ENCODE measurements at regions not wholly inside any gene's neighbourhood (a gene's known extent, or its start where the extent isn't known, plus 50 kb on each side); places are given as distances from the start of the nearest gene placed in this dataset.
A peak's percentile ranks its signal among the peaks of the same experiment; 100 is the strongest.

DNA sequence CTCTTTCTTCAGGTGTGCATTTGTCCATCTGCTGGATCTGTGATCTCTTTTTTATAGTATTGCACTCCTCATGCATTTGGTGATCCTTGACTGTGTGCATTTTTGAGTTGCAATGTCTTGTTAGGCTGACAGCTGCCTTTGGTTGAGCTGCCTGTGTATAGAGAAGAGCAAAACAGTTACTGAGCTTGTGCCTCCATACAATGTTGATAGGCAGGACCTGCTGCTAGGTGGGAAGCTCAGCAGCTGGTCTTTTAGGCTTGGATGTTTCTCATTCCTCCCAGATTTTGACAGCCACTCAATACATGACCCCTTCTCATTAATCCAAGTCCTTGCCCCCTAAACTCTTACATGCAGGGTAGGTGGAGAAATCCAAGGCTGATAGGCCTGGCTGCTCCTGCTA, 74.8 kb upstream of the PIAS1 start:
- TF ChIP-seq ZSCAN30 (tag by site-specific recombination; IDR thresholded peaks at IDR 0.05) (no peak), ZFP69B (tag by site-specific recombination; IDR thresholded peaks at IDR 0.05) (no peak), ZNF366 (tag by site-specific recombination; conservative IDR thresholded peaks at IDR 0.05) (no peak), ZNF548 (tag by site-specific recombination; IDR thresholded peaks at IDR 0.05) (no peak)
- Histone ChIP-seq H3K4me3 (ENCODE audit: low read depth, low read length) (no peak overlapping the region), H3K27ac (ENCODE audit: extremely low read depth, low read depth, low read length) (no peak overlapping the region), H3K36me3 (ENCODE audit: control insufficient read depth in 2 of 2, insufficient read depth in 1 of 2, low read length in 2 of 2) (no peaks in the 10 kb centered on the region), H3K4me1 (ENCODE audit: control insufficient read depth, insufficient read depth, low read length) (no peaks in the 10 kb centered on the region), H3K9me3 (ENCODE audit: control insufficient read depth, insufficient read depth, low read depth, low read length) (no peaks in the 10 kb centered on the region)
- ChIA-PET POLR2A (interaction anchor here (0.6 kb wide), 1 partner anchor 30 kb away, joined by 4 read pairs; no protein-coding TSS in a partner anchor), CTCF (no interaction called here)

DNA sequence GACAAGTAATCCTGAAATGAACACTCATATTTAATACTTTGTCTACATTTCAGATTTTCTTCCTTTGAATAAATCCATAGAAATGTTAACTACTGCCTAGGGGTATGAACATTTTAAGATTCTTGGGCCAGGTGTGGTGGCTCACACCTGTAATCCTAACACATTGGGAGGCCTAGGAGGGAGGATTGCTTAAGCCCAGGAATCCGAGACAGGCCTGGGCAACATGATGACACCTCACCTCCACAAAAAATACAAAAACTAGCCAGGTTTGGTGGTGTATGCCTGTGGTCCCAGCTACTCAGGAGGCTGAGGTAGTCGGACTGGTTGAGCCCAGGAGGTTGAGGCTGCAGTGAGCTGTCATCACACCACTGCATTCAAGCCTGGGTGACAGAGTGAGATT, 73.9 kb upstream of the PIAS1 start:
- Histone ChIP-seq H3K27ac (ENCODE audit: extremely low read depth, low read depth, low read length) (no peak overlapping the region), H3K36me3 (ENCODE audit: control insufficient read depth in 2 of 2, insufficient read depth in 1 of 2, low read length in 2 of 2) (no peaks in the 10 kb centered on the region), H3K4me3 (ENCODE audit: low read depth, low read length) (no peak overlapping the region), H3K4me1 (ENCODE audit: control insufficient read depth, insufficient read depth, low read length) (no peaks in the 10 kb centered on the region), H3K9me3 (ENCODE audit: control insufficient read depth, insufficient read depth, low read depth, low read length) (no peaks in the 10 kb centered on the region)
- TF ChIP-seq ZNF426 (tag by site-specific recombination; IDR thresholded peaks at IDR 0.05) (no peak), ZNF416 (tag by site-specific recombination; IDR thresholded peaks at IDR 0.05) (no peak)
- CTCF ChIA-PET = interaction anchor here (0.6 kb wide), 1 partner anchor 126 kb away, joined by 3 read pairs; no protein-coding TSS in a partner anchor
- POLR2A ChIA-PET = no interaction called here

DNA sequence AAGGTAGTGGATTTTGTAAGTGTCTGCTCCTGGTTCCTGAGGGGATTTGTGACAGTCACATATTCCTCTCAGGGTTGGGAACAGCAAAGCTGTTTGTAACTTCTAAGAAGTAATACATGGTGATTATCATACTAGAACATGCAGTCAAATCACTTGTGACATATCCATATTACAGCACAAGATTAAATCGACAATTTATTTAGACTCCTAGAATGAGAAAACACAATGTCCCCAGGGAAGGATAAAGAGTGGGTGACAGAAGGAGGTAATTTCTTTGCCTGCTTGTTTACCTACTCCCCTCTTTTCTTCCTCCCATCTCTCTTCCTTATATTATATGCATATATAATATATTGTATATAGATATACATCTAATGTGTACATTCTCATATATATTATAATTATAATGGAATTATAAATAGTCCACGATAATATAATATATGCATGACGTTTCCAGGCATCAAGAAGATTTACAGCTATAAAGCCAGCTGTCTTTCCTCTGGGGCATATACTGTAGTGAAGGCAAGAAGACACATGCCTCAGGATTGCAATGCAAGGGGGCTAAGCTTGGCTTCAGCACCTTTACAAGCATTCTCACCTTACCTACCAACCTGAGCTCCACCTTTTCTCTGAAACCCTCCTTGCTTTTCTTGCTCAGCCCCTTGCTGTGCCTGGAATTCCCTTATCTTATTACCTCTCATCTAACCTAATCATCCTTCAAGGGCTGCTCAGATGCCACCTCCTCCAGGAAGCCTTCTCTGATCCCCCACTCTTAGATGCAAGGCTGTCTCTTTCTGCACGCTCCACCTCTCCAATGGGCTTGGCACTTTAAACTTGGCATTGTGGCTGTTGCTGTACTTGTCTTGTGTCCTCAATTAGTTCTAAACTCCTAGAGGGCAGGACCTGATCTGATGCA, 73.1 kb upstream of the PIAS1 start:
- Histone ChIP-seq H3K9me3 (ENCODE audit: control insufficient read depth, insufficient read depth, low read depth, low read length) (no peaks in the 10 kb centered on the region), H3K36me3 (ENCODE audit: control insufficient read depth in 2 of 2, insufficient read depth in 1 of 2, low read length in 2 of 2) (no peaks in the 10 kb centered on the region), H3K4me3 (ENCODE audit: low read depth, low read length) (no peak overlapping the region), H3K4me1 (ENCODE audit: control insufficient read depth, insufficient read depth, low read length) (no peaks in the 10 kb centered on the region), H3K27ac (ENCODE audit: extremely low read depth, low read depth, low read length) (no peak overlapping the region)
- no peak for TF ChIP-seq ZNF146 (tag by site-specific recombination; IDR thresholded peaks at IDR 0.05)
- TF ChIP-seq, protein P1, sequence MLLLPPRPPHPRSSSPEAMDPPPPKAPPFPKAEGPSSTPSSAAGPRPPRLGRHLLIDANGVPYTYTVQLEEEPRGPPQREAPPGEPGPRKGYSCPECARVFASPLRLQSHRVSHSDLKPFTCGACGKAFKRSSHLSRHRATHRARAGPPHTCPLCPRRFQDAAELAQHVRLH (tag by site-specific recombination; IDR thresholded peaks at IDR 0.05) = 0 out of 2 replicates have a peak, but pooled peaks have one; percentile 26
- ChIA-PET CTCF (interaction anchor here (0.7 to 0.9 kb wide), 2 partner anchors 98 to 118 kb away, joined by 5 read pairs; no protein-coding TSS in a partner anchor), POLR2A (no interaction called here)

DNA sequence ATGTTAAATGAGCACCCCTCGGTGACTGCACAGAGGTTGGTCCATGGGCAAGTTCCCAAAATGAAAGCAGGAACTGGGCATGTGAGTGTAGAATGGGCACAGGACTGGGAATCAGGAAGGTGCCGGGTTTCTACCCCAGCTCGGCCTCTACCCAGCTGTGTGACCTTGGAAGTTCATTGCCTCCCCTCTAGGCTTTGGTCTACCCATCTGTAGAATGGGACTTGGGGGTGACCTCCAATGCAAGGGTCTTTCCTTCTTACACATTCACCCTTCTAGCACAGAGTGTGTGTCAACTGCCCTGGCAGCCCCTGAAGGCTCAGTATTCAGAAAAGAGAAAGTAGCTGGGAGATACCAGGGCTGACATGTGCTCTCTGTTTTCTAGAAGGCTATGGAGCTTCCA, 72.3 kb upstream of the PIAS1 start:
- Histone ChIP-seq H3K4me1 (ENCODE audit: control insufficient read depth, insufficient read depth, low read length) (no peaks in the 10 kb centered on the region), H3K36me3 (ENCODE audit: control insufficient read depth in 2 of 2, insufficient read depth in 1 of 2, low read length in 2 of 2) (no peaks in the 10 kb centered on the region), H3K4me3 (ENCODE audit: low read depth, low read length) (no peak overlapping the region), H3K9me3 (ENCODE audit: control insufficient read depth, insufficient read depth, low read depth, low read length) (no peaks in the 10 kb centered on the region), H3K27ac (ENCODE audit: extremely low read depth, low read depth, low read length) (no peak overlapping the region)
- POLR2A ChIA-PET = no interaction called here
- CTCF ChIA-PET = no interaction called here
- TF ChIP-seq ZNF843 (tag by site-specific recombination; IDR thresholded peaks at IDR 0.05) (no peak), ZNF146 (tag by site-specific recombination; IDR thresholded peaks at IDR 0.05) (no peak), ZFHX2 (tag by site-specific recombination; conservative IDR thresholded peaks at IDR 0.05) (no peak), YY2 (tag by site-specific recombination; IDR thresholded peaks at IDR 0.05) (no peak)

DNA sequence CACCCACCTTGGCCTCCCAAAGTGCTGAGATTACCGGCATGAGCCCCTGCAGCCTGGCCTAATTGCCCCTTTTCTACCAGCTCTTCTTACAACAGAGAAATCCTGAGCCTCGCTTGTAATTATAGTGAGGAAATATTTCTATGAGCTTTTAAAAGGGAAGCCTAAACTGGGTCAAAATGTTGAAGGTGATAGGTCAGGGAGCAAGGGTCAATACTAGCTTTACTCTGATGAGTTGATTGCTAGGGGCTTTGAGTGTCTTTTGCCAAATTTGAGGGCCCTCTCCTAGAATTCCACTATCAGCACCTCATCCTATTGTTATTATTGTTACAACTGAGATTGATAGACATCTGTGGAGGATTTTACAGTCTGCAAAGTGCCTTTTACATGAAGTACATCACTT, 62.4 kb upstream of the PIAS1 start:
- Histone ChIP-seq H3K9me3 (ENCODE audit: control insufficient read depth, insufficient read depth, low read depth, low read length) (no peaks in the 10 kb centered on the region), H3K36me3 (ENCODE audit: control insufficient read depth in 2 of 2, insufficient read depth in 1 of 2, low read length in 2 of 2) (no peaks in the 10 kb centered on the region), H3K27ac (ENCODE audit: extremely low read depth, low read depth, low read length) (no peak overlapping the region), H3K4me1 (ENCODE audit: control insufficient read depth, insufficient read depth, low read length) (no peaks in the 10 kb centered on the region), H3K4me3 (ENCODE audit: low read depth, low read length) (no peak overlapping the region)
- ChIA-PET CTCF (interaction anchor here (0.6 to 1.2 kb wide), 2 partner anchors 10 to 125 kb away, joined by 3 read pairs; no protein-coding TSS in a partner anchor), POLR2A (no interaction called here)
- TF ChIP-seq, protein P2, sequence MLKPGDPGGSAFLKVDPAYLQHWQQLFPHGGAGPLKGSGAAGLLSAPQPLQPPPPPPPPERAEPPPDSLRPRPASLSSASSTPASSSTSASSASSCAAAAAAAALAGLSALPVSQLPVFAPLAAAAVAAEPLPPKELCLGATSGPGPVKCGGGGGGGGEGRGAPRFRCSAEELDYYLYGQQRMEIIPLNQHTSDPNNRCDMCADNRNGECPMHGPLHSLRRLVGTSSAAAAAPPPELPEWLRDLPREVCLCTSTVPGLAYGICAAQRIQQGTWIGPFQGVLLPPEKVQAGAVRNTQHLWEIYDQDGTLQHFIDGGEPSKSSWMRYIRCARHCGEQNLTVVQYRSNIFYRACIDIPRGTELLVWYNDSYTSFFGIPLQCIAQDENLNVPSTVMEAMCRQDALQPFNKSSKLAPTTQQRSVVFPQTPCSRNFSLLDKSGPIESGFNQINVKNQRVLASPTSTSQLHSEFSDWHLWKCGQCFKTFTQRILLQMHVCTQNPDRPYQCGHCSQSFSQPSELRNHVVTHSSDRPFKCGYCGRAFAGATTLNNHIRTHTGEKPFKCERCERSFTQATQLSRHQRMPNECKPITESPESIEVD (tag by site-specific recombination; IDR thresholded peaks at IDR 0.05) = 0 out of 2 replicates have a peak, but pooled peaks have one; percentile 5
- no peak for TF ChIP-seq PRDM1 (tag by site-specific recombination; IDR thresholded peaks at IDR 0.05)

All from HEK293 (cell line).